G401 (cell line): ENCODE measurements at regions not wholly inside any gene's neighbourhood (a gene's known extent, or its start where the extent isn't known, plus 50 kb on each side); places are given as distances from the start of the nearest gene placed in this dataset.
A peak's percentile ranks its signal among the peaks of the same experiment; 100 is the strongest.

ENCODE experiments used
- DNase-seq: peaks from one replicate; pipeline ENCODE4 v3.0.0-alpha.2; 2015; ENCODE audit warnings: low spot score
- in situ Hi-C: cut with HindIII; loops from 2 replicates; pipeline ENCODE4 v1.10.0; 2016; ENCODE audit warnings: low sequenced_read_pairs, mixed read lengths

DNA sequence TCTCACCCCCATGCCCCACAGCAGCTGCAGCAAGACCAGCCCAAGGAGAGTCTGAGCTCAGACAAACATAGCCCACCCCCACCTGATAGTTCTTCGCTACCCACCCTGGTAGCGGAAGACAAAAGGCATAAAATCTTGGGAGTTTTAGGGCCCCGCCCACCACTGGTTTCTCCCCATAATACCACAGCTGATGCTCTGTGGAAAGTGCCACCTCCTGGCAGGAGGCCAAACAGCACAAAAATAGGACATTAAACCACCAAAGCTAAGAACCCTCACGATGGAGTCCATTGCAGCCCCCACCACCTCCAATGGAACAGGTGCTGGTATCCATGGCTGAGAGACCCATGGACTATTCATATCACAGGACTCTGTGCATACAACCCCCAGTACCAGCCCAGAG is 226.7 kb downstream of the SNCA start:
- no peak for DNase-seq
- in situ Hi-C loops: no loop called here

DNA sequence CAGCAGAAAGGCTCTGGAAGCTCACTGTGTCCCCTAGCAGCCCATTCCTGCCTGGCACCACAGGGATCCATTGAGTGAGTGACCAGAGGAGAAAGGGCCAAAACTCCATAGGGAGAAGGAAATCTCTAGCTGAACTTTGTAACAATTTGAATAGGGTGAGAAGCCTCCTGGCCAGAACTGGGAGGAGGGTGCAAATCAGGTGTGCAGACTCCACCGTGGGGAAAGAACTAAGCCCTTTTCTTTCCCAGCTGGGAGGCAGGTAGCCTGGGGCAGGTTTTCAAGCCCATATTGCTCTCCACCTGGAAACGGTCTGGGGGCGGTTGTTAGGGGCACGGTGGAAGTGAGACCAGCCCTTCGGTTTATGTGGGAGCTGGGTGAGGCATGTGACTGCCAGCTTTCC is 227.2 kb downstream of the SNCA start:
- DNase-seq: no peak
- in situ Hi-C loops: no loop called here

DNA sequence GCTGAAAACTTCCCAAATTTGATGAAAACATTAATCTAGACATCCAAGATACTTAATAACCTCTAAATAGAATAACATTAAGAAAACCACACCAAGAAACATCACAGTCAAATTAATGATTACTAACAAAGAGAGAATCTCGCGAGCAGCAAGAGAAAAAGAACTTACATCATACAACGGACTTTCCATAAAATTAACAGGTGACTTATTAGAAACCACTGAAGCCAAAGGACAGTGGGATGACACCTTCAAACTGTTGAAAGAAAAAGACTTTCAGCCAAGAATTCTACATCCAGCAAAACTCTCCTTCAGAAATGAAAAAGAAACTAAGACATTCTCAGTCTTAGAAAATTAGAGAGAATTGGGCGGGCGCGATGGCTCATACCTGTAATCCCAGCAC is 232.0 kb downstream of the SNCA start:
- in situ Hi-C loops: no loop called here
- no peak for DNase-seq

DNA sequence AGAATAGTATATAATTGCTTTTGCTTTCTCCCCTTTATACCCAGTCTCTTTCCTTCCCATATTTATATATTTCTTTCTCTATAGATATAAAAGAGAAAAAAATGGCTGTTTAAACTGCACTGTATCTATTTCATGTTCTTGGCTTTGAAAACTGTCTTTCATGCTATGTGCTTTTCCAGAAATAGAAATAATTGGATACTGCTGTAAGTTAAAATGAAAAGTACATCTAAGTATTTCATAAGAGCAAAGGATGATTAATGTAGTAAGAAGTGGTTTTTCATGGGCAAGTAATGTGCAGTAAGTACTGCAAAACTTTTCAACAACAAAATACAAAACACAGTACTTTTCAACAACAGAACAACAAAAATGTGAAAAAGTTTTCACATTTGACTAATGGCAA is 237.9 kb downstream of the SNCA start:
- in situ Hi-C loops: no loop called here
- DNase-seq: no peak

DNA sequence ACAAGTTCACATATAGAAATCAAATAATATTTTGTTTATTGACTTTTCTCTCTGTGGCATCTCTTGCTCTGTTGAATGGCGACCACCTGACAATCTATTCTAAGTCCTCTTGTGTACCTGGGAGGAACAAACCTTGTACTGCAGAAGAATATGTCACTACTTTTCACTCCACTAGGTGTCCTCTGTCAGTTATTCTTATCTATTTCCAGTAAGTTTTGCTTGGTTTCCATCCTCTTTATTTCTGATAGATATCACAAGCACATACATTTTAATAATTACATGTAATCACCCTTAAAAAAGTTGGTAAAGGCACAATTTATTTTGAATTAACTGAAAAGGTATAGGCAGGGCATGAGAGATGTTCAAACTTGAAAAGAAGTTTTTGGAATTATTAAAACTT is 238.4 kb downstream of the SNCA start:
- in situ Hi-C loops: no loop called here
- DNase-seq: peak; percentile 30

DNA sequence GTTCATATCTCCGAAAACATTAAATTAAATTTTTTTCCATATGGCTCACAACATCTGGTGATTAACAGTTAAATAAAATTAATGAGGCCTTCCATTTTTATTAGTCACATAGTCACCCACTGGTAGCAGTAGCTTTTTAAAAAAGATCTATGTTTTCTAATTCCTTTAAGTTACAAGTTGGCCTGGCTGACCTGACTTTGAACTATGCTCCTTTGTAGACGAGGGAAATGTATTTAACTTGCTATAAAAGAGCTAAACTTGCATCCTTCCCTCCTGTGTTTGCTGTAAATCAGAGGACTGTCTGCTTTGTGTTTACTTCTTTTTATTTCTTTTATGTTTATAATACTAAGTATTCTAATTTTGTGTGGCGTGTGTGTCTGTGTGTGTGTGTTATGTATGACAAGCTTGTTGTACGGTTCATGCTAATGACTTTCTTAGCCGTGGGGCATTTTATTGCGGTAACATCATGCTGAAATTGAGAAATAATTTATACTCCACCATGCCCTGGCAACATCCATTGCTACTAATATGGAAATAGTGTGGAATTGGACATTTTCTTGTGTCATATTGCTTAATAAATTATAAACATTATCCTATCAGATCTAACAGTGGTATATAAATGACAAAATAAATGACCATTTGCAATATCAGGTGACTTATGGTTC is 241.7 kb downstream of the SNCA start:
- DNase-seq: no peak

DNA sequence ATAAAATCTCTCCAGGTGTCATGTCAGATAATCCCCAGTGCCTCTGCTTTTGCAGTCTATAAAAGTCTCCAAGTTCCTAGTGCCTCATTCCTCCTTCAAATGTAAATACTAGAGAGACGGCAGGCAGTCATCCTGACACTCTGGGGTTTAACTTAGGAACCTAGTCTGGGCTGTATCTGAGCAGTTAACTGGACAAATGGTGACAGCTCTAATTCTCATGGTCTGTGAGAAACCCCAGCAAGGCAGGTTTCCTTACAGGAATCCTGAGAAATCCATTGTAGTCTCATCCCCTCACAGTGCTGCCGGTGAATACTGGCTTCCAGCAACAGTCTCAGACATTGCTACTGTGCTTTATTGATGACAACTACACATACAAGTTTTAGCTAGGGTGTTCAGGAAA is 246.8 kb downstream of the SNCA start:
- no peak for DNase-seq

More for the DNA sequence above, 241.7 kb downstream of the SNCA start:
- in situ Hi-C loops: no loop called here

DNA sequence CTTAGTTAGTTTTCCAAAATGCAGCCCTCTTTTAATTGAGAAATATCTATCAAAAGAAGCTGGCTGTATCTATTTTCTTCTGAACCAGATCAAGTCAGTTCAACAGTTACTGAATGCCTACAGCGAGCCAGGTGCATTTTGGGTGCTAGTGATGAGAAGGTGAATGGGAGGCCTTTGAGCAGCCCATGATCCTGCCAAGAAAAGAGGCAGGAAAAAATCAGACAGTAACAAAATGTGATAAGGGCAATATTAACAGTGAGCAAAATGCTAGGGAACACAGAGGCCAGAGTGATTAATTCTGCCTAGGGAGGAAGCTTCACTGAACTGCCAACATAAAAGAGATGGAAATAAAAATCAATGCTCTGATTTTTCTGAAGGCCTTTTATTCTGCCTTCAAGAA is 248.5 kb downstream of the SNCA start:
- DNase-seq: no peak
- in situ Hi-C loops: no loop called here

More for the DNA sequence above, 246.8 kb downstream of the SNCA start:
- in situ Hi-C loops: no loop called here

DNA sequence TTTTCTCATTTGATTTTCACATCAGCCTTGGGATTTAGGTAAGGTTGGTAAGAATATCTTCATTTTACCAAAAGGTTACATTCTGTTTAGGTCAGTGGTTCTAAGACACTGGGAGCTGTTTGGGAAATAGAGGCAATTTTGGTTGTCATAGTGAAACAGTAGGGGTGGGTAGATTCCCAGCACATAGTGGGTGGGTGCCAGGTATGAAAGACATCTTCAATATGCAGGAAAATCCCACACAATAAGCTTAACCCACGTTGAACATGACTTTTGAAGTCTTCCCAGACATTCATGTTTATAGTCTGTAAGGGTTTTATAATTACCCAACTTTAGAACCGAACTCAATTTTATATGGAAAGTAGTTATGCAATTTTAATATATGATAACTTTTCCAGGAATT is 249.6 kb downstream of the SNCA start:
- no peak for DNase-seq
- in situ Hi-C loops: no loop called here

DNA sequence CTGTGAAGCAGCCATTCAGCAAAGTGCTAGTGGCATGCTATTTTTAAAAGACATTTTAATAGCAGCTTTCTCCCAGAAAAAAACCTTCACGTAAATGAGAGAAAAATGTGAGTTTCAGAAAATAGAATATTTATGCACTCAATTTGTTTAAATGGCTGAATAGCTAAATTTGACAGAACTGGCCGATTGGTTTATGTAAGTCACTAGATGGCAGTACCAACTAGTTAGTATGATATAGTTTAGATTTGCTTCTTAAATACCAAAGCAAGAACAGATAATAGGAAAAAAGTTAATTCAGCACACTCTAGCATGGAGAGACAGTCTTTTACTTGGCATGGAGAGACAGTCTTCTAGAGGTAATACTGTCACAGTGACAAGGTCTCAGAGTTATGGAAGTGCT is 250.1 kb downstream of the SNCA start:
- in situ Hi-C loops: no loop called here
- peak; percentile 30 for DNase-seq

DNA sequence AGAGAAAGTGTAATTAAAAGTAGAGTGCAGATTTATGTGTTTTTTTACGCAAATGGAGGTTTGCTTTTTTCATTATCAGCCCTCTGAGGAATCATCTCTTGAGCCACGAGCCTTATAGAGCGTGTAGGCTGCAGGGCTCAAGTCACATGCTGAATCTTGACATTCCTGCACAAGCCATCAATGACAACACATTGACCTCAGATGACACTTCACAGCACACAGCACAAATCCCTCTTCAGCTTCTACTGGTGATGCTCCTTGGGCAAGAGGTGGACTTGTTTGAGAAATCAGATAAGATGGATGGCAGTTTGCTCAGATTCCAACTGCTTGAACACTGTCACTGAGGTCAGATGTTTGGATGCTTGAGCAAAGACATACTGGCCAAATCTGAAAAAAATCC is 250.6 kb downstream of the SNCA start:
- DNase-seq: no peak
- in situ Hi-C loops: no loop called here

DNA sequence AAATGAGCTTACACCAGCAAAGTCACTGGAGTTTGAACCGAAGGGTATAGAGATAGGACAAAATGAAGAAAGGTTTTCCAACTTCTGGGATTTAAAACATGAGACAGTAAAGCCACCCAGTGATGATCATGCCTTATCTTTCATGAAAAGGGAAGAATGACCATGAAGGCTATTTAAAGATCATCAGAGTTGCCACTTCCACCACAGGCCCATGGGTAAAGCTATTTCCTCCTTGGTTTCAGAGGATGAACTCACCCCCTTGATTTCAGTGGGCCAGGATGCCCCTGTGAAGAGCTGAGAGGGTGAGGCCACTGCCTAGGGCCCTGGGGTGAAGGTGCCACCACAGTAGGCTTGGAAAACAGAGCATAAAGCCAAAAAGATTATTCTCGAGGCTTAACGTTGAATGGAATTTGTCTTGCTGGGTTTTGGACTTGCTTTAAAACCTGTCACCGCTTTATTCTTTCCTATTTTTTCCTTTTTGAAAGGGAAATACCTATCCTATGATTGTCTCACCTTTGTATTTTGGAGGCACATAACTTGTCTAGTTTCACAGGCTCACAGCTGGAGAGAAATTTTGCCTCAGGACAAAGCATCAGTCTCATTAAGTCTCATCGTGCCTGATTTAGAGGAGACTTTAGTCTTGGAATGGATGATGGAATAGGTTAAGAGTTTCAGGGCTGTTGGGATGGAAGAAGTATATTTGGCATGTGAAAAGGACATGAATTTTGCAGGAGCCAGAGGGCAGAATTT is 254.0 kb downstream of the SNCA start:
- in situ Hi-C loops: no loop called here
- DNase-seq: no peak

DNA sequence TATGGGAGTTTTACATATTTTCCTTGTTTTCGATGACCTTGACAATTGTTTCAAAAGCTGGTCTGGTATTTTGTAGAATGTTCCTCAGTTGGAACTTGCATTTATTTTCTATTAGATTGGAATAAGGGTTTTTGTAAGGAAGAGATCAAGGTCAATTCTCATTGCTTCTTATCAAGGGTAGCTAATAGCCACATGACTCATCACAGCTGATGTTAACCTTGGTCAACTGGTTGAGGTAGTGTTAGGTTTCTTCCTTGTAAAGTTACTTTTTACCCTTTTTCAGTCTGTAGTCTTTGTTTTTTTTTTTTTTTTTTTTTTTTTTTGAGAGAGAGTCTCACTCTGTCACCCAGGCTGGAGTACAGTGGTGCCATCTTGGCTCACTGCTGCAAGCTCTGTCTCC is 257.2 kb downstream of the SNCA start:
- in situ Hi-C loops: no loop called here
- no peak for DNase-seq

DNA sequence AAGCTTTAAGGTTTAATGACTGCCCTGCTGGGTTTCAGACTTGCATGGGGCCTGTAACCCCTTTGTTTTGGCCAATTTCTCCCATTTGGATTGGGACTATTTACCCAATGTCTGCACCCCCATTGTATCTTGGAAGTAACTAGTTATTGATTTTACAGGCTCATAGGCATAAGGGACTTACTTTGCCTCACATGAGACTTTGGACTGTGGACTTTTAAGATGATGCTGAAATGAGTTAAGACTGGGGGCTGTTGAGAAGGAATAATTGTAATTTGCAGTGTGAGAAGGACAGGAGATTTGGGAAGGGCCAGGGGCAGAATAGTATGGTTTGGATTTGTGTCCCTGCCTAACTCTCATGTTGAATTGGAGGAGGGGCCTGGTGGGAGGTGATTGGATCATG is 260.7 kb downstream of the SNCA start:
- in situ Hi-C loops: no loop called here
- DNase-seq: no peak

DNA sequence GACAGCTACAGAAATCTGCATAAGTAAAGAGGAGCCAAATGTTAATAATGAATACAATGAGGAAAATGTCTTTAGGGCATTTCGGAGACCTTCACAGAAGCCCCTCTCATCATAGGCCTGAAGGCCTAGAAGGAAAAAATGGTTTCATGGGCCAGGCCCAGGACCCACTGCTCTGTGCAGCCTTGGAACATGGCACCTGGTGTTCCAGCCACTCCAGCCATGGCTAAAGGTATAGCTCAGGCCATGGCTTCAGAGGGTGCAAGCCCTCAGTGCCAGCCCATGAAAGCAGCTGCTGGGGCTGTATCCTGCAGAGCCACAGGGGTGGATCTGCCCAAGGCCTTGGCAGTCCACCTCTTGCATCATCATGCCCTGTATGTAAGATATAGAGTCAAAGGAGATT is 261.1 kb downstream of the SNCA start:
- in situ Hi-C loops: no loop called here
- DNase-seq: no peak

DNA sequence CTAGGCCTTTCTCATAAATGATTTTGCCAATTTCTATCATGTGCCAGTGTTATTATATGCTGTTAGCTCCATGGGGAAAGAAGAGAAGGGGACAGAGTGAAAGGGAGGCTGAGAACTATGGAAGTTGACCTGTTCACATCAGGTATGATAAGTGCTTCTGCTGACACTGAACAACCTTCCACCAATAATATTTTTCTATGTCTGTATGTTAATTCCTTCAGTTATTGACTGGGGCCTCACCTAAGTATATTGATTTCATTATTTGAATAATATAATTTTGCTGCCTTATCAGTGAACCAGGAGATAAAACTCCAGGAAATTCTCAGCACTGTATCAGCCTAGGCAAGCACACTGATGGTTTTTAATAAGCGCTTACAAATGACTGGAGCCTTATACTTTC is 262.8 kb downstream of the SNCA start:
- no peak for DNase-seq
- in situ Hi-C loops: no loop called here

DNA sequence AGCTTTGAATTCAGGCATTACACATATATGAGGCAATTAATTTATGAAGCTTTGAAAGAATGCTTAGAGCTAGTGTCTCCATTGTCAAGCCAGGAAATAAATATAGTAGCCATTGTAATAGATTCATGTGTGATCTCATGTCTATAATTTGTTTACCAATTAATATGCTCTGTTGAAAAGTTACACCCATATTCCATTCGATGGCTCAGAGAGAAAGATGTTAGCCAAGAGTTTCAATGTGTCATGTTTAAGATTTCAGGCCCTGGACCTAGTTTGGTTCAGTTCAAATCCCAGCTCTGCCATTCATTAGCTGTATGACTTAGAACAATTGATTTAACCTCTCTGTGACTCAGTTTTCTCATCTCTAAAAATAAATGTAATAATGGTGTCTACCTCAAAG is 263.3 kb downstream of the SNCA start:
- in situ Hi-C loops: no loop called here
- no peak for DNase-seq

DNA sequence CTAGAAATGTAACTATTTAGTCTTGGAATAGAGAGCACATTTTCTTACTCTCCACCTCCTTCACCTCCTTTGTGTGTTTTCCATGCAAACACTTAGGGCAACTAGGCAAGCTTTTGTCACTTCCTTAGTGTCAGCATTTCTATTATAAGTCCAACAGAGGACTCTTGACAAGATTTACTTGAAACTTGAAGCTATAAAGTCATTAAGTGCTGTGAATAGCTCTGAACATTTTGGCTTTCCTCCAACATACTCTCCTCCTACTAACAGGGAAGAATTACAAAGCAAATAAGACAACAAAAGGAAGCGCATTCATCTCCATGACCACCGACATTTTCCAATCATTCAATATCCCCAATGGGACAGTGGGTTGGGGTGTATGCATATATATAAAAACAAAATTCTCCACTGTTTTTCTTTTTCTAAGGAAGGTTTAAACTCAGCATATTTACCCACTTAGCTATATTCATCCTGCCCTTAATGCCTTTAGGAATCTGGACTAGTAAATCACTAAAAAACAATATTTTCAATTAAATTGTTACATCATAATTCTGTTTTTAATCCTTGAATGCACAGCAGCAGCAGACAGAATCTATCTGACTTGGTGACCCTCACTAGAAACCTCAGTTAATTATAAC is 264.6 kb downstream of the SNCA start:
- DNase-seq: no peak
- in situ Hi-C loops: no loop called here

DNA sequence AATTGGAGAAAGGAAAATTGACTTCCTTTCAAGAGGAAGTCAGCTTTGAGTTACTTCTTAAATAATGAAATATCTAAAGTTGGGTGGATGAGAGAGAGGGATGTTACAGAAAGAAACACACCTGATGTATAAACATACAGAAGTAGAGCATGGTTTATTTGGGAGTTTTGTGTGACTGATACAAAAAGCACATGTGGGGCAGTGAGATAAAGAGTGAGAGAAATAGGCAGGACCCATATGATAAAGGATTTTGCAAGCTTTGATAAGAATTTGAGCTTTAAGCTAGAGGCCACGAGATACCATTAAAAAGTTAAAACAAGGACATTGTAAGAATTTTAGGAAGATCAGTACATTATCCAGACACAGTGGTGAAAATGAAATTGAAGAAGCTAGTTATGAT is 263.3 kb upstream of the GPRIN3 start:
- in situ Hi-C loops: no loop called here

DNA sequence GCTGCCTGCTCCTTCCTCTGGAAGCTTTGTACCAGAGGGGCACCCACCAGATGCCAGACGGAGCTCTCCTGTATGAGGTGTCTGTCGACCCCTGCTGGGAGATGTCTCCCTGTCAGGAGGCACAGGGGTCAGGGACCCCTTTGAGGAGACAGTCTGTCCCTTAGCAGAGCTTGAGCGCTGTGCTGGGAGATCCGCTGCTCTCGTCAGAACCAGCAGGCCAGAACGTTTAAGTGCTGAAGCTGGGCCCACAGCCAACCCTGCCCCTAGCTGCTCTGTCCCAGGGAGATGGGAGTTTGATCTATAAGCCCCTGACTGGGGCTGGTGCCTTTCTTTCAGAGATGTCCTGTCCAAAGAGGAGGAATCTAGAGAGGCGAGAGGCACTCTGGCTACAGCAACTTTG is 260.3 kb upstream of the GPRIN3 start:
- in situ Hi-C loops: no loop called here
- DNase-seq: no peak

More for the DNA sequence above, 263.3 kb upstream of the GPRIN3 start:
- DNase-seq: no peak

DNA sequence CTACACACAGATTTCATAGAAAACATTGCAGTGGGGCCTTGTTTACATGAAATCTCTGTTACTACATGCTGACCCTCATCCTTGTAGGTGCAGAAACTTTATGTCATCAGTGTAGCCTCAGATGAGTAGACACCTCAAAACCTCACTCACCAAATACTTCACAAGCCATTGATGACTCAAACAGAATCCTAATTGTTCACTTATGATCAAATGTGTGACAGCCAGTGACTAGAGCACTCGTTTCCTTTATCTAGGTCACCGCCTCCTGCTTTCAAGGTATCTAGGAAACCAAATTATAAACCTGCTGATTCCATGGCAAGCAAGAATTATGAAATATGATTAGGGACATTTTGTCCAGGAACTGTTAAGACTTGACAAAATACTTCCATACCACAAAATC is 255.8 kb upstream of the GPRIN3 start:
- in situ Hi-C loops: no loop called here

More for the DNA sequence above, 255.8 kb upstream of the GPRIN3 start:
- peak; percentile 6 for DNase-seq
